ENCODE measurements at regions not wholly inside any gene's neighbourhood (a gene's known extent, or its start where the extent isn't known, plus 50 kb on each side); places are given as distances from the start of the nearest gene placed in this dataset.

DNA sequence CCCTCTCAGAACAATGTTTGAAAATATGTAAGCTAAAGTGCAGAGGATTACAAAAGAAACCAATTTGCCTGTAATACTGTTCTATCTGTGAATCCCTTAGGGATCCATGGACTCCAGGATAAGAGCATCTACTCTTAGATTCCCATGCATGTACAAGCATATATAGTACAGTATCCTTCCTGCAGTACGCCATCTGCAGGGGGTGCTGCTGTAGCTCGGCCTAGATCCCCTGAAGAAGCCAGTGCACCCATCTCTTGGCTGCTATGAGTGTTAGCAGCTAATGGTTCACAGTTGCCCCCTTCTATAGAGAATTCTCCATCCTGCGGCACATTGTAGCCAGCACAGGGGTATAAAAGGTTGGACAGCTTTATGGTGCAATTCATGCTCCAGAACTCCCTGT is 61.8 kb upstream of the SLC30A5 start:
- no peaks in the 10 kb centered on the region for H3K9me3 Mint-ChIP-seq
- POLR2A ChIA-PET, result no interaction called here
- H3K27ac Mint-ChIP-seq, result no peak overlapping the region
- H3K4me3 Mint-ChIP-seq, result no peak overlapping the region
- no peak for ATAC-seq (ENCODE audit: low read depth)
- peaks cover 2% of the 10 kb centered on the region for H3K4me1 Mint-ChIP-seq
- H3K36me3 Mint-ChIP-seq, result no peaks in the 10 kb centered on the region
- peaks cover 22% of the 10 kb centered on the region for H3K27me3 Mint-ChIP-seq
- DNase-seq, result no peak

DNA sequence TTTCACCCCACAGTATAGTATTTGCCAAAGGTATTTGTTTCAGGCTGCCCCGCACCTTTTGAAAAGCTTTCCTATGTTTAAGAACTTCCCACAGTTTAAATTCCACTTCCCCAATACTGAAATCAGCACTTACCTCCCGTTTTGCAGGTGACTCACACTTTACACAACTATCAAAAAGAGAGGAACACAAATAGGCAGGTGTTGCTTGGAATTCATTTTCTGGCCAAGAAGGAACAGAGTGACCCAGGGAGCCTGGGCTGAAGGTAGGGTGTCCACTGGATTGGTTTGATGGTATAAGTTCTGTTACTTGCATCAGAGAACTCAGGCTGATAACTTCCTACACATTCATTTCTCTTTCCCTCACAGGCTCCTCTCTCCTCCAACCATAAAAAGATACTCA is 60.1 kb upstream of the SLC30A5 start:
- no peak for ATAC-seq (ENCODE audit: low read depth)

DNA sequence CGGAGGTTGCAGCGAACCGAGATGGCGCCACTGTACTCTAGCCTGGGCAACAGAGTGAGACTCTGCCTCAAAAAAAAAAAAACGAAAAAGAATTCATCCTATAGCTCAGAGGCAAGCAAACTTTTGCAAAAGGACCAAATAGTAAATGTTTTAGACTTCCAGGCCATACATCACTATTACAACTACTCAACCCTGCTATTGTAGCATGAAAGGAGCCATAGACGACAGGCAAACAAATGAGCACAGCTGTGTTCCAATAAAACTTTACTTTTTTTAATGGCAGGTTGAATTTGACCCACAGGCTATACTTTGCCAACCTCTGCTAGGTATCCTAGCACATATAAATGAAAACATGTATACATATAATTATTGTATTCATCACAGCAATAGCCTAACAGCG is 58.9 kb upstream of the SLC30A5 start:
- Mint-ChIP-seq H3K4me3 (no peak overlapping the region), H3K4me1 (peaks cover 2% of the 10 kb centered on the region), H3K27ac (no peak overlapping the region), H3K36me3 (no peaks in the 10 kb centered on the region), H3K9me3 (no peaks in the 10 kb centered on the region), H3K27me3 (peaks cover 18% of the 10 kb centered on the region)
- DNase-seq (no peak), ATAC-seq (ENCODE audit: low read depth) (no peak)
- POLR2A ChIA-PET, result no interaction called here

More for the DNA sequence above, 60.1 kb upstream of the SLC30A5 start:
- Mint-ChIP-seq H3K27me3 (peaks cover 22% of the 10 kb centered on the region), H3K4me3 (no peak overlapping the region), H3K4me1 (peaks cover 2% of the 10 kb centered on the region), H3K9me3 (no peaks in the 10 kb centered on the region), H3K27ac (no peak overlapping the region), H3K36me3 (no peaks in the 10 kb centered on the region)
- no peak for DNase-seq
- POLR2A ChIA-PET, result no interaction called here

DNA sequence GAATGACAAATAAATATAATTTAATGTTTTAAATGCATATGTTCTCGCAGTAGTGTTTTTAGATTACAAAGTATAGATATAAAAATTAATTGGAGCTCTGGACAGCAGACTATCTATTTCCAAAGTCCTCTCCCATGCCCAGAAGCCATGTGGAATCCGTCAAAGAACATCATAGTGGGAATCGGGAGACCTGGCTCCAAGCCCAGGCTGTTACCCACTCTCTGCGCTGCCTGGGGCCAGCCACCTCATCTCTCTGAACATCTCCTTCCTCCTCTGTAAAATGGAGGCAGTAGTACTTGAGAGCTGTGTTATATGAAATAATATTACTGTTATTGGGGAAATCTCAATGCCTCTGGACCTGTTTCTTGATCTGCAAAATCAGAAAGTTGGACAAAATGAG is 58.1 kb upstream of the SLC30A5 start:
- no peaks in the 10 kb centered on the region for H3K36me3 Mint-ChIP-seq

DNA sequence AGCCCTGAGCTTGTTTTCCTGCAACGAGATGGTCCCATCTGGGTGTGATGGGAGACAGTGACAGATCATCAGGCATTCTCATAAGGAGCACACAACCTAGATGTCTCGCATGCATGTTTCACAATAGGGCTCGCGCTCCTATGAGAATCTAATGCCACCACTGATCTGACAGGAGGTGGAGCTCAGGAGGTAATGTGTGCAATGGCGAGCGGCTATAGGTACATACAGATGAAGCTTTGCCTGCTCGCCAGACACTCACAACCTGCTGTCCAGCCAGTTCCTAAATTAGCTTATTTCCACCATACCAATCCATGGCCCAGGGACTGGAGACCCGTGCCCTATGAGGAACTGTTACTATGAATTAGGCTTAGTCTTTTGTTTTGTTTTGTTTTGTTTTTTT is 55.3 kb upstream of the SLC30A5 start:
- Mint-ChIP-seq H3K27ac (no peak overlapping the region), H3K9me3 (no peaks in the 10 kb centered on the region), H3K4me3 (no peak overlapping the region), H3K27me3 (peaks cover 9% of the 10 kb centered on the region), H3K36me3 (no peaks in the 10 kb centered on the region), H3K4me1 (peaks cover 4% of the 10 kb centered on the region)
- POLR2A ChIA-PET, result no interaction called here
- no peak for ATAC-seq (ENCODE audit: low read depth)
- DNase-seq, result no peak

More for the DNA sequence above, 58.1 kb upstream of the SLC30A5 start:
- Mint-ChIP-seq H3K9me3 (no peaks in the 10 kb centered on the region), H3K27me3 (peaks cover 18% of the 10 kb centered on the region), H3K27ac (no peak overlapping the region), H3K4me3 (no peak overlapping the region), H3K4me1 (peaks cover 2% of the 10 kb centered on the region)
- DNase-seq, result no peak
- ATAC-seq (ENCODE audit: low read depth), result no peak
- POLR2A ChIA-PET, result no interaction called here

DNA sequence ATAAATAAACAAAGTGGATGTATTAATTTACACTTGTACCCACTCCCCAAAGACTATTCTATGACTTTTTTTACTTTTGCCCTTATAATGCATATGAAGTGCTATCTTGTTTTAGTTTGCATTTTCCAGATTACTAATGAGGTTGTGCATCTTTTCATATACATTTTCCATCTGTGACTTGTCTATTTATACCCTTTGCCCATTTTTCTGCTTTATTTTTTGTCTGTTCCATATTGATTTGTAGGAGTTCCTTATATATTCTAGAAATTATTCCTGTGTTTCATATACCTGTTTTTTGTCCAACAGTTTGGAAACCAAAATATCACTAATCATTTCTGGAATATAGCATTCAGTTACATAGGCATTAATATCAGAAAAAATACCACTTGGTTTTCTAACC is 54.0 kb upstream of the SLC30A5 start:
- H3K27me3 Mint-ChIP-seq, result peaks cover 8% of the 10 kb centered on the region
- no peaks in the 10 kb centered on the region for H3K36me3 Mint-ChIP-seq
- DNase-seq (no peak), ATAC-seq (ENCODE audit: low read depth) (no peak)
- no peaks in the 10 kb centered on the region for H3K9me3 Mint-ChIP-seq
- POLR2A ChIA-PET, result no interaction called here
- H3K27ac Mint-ChIP-seq, result no peak overlapping the region
- no peak overlapping the region for H3K4me3 Mint-ChIP-seq
- peaks cover 8% of the 10 kb centered on the region for H3K4me1 Mint-ChIP-seq

DNA sequence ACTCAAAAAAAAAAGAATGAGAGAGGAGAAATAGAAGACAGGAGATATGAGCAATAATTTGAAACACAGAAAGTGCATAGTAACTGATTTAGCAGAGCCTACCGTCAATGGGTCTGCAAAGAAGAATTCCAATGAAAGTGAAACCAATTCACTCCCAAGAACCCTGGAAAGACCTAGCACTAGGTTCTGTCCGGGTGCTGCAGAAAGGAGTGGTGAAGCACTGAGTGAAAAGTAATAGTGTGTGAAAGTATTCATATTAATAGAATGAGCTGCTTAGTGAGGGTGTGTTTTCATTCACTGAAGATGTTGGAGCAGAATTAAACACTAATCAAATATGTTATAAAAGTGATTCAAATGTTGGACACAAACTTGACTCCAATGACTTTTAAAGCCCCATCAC is 51.3 kb upstream of the SLC30A5 start:
- H3K4me3 Mint-ChIP-seq, result no peak overlapping the region
- no peaks in the 10 kb centered on the region for H3K36me3 Mint-ChIP-seq
- H3K9me3 Mint-ChIP-seq, result no peaks in the 10 kb centered on the region
- ATAC-seq (ENCODE audit: low read depth), result peak; percentile 9
- peaks cover 8% of the 10 kb centered on the region for H3K4me1 Mint-ChIP-seq
- POLR2A ChIA-PET, result interaction anchor here (1.3 kb wide), 1 partner anchor 327 kb away, joined by 3 read pairs; the partner anchor contains the start of genes AK6, RAD17 and TAF9
- no peaks in the 10 kb centered on the region for H3K27me3 Mint-ChIP-seq
- peak overlapping the region; percentile 91 for H3K27ac Mint-ChIP-seq
- DNase-seq, result no peak

DNA sequence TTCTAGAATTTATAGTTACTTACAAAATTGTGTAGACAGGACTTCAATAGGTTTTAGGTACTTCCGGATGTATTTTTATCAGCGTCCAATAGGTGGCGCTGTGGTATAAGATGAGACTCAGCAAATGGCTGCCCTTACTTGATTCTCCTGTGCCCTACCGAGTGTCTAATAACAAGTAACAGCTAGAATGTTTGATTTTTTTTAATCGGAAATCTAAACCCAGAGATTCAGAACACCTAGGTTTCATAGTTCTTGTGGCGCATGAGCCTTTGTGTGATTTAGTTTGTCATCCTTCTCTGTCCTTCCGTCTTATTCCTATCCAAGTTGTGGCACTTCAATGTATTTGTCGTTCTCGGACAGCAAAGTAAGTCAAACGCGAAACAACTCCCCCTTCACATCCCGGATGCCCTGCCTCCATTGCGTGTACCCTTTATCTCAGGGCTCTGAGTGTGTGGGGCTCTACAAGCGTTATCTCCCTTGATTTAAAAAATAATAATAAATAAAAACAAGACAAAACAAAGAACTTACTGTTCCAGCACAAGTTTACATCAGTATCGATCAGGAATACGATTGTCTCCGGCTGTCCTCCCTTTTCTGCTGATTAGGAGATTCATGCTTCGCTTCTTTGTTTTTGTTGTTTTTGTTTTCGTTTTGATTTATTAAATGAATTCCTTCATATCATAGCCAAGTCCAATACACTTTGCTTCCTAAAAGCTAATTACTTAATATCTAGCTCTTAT is 50.7 kb upstream of the SLC30A5 start:
- H3K4me3 Mint-ChIP-seq, result peak overlapping the region; percentile 83
- peak; percentile 53 for DNase-seq
- peak overlapping the region; percentile 91 for H3K27ac Mint-ChIP-seq
- ATAC-seq (ENCODE audit: low read depth), result peak; percentile 94
- no peaks in the 10 kb centered on the region for H3K27me3 Mint-ChIP-seq
- H3K4me1 Mint-ChIP-seq, result peaks cover 8% of the 10 kb centered on the region
- POLR2A ChIA-PET, result interaction anchor here (1.1 to 1.3 kb wide), 2 partner anchors 290 to 327 kb away, joined by 3 read pairs; partner anchors contain the start of genes AK6, CCDC125, RAD17 and TAF9
- H3K36me3 Mint-ChIP-seq, result no peaks in the 10 kb centered on the region
- no peaks in the 10 kb centered on the region for H3K9me3 Mint-ChIP-seq

DNA sequence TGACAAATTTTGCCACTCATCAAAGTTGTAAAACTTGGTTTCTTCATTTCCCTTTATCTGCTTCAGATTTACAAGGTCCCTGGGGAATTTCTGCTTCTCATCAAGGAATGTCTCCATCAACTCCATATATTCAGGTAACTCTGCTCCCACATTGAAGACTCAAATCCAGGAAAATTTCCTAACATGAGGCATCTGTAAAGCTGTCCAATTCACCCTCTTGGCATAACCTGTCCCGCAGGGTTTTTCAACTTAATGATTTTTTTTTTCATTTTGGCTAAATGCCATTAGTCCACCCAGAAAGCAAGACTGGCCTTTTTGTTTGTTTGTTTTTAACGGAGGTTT is 50.2 kb upstream of the SLC30A5 start:
- DNase-seq (no peak), ATAC-seq (ENCODE audit: low read depth) (no peak)
- peak overlapping the region; percentile 19 for H3K27ac Mint-ChIP-seq
- H3K4me3 Mint-ChIP-seq, result peak overlapping the region; percentile 50
- no peaks in the 10 kb centered on the region for H3K36me3 Mint-ChIP-seq
- H3K9me3 Mint-ChIP-seq, result no peaks in the 10 kb centered on the region
- POLR2A ChIA-PET, result interaction anchor here (1.1 to 1.3 kb wide), 2 partner anchors 289 to 326 kb away, joined by 3 read pairs; partner anchors contain the start of genes AK6, CCDC125, RAD17 and TAF9
- H3K4me1 Mint-ChIP-seq, result peaks cover 8% of the 10 kb centered on the region
- H3K27me3 Mint-ChIP-seq, result no peaks in the 10 kb centered on the region

Measured in activated naive CD8-positive, alpha-beta T cell treated with anti-CD3 and anti-CD28 coated beads, Interleukin-2, amount 10 ng/mL, durations not matched to agents 7 days and 5 days (primary cell).